GM21423 (cell line): ENCODE measurements at regions not wholly inside any gene's neighbourhood (a gene's known extent, or its start where the extent isn't known, plus 50 kb on each side); places are given as distances from the start of the nearest gene placed in this dataset.

Experiments
- ATAC-seq: cut with Tn5 transposase; IDR thresholded peaks from one replicate; pipeline ENCODE4 v1.9.1; 2021; ENCODE audit warnings: mild to moderate bottlenecking, moderate library complexity; ENCODE audit not compliant: unreplicated experiment

DNA sequence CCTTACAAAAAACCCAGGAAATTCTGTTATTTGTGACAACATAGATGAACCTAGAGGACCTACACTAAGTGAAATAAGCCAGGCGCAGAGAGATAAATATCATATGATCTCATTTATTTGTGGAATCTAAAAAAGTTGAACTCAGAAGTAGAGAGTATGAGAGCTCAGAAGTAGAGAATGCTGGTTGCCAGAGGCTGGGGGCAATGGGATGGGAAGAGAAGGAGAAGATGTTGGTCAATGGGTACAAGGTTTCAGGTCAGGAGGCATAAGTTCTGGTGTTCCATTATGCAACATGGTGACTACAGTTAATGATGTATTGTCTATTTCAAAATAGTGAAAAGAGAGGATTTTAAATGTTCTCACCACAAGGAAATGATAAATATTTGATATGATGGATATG, 259.1 kb upstream of the POU3F1 start:
- no peak for ATAC-seq

DNA sequence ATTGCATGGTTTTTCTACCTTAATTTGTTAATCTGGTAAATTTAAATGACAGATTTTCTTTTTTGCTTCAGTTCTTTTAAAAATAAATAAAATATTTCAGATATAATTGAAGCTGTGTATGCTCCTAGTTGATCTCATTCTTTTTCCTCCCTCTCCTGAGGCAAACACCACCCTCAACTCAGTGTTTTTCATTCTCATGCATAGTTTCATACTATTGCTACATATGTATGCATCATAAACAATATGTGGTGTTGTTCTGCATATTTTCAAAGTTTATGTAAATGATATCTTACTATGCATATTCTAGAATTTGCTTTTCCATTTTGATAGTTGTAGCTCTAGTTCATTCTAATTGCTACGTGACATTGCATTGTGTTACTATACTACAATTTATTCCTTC, 257.2 kb upstream of the POU3F1 start:
- no peak for ATAC-seq

DNA sequence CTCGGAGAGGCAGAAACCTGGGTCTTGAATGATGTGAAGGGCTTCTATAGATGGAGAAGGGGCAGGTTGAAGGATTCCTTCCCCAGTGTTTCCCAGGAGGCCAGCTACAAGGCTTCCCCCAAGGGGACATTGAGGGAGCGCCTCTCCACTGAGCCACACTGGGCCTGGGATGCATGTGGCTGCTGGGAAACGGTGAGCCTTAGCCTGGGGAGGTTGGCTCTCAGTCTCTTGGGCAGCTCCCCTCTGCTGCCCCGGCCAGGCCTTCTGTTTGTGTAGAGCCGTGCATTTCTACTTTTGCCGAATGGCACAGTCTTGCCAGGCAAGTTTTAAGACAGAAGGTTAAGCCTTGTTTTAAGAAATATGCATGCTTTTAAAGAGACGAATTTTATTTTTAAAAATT, 254.4 kb upstream of the POU3F1 start:
- ATAC-seq, result no peak

DNA sequence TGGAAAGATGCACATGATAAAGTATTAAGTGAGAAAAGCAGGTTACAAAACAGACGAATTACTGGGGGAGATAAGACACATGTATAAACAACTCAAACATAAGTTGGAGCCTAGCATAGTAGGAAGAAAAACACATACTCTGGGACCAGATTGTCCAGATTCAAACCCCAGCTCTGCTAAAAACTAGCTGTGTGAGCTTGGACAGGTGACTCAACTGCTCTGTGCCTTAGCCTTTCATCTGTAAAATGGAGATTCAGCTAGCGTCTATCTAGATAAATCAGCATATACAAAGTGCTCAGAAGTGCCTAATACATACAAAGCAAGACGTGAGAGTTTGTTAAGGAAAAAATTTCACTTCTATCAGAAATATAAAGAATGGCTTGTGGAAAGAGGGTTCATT, 254.0 kb upstream of the POU3F1 start:
- no peak for ATAC-seq

DNA sequence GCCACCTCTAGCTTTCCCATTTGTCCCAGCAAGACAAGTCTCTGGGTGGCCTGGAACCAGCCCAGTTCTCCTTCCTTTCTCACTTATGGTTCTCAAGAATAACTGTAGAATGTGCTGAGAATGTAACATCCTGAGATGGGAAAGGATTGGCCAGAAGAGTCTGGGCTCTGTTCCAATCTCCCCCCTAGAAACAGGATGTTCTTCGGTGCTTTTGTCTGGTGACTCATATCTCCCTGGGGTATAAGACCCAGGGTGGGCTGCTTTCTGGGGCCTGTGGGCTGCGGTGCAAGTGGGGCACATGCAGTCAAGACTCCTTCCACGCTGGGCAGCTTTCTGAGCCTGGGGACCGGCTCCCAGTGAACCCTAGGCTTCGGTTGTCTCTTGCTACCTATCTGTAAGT, 251.2 kb upstream of the POU3F1 start:
- ATAC-seq, result no peak

DNA sequence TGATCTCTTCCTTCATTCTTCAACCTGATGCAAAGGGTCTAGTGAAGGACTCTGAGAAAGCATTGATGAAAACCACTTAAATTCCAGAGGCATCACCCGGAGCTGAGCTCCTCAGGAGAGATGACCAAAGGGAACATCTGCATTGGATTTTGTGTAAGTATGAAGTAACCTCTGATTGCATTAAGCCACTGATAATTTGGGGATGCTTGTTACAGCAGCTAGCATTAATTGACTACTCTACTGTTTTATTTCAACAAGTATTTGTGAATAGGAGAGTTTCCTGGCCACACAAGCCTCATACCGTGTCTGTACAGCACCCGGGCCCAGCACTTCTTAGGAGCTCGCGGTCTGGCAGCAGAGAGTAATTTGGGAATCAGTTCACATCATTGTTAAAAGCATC, 250.7 kb upstream of the POU3F1 start:
- ATAC-seq, result no peak

DNA sequence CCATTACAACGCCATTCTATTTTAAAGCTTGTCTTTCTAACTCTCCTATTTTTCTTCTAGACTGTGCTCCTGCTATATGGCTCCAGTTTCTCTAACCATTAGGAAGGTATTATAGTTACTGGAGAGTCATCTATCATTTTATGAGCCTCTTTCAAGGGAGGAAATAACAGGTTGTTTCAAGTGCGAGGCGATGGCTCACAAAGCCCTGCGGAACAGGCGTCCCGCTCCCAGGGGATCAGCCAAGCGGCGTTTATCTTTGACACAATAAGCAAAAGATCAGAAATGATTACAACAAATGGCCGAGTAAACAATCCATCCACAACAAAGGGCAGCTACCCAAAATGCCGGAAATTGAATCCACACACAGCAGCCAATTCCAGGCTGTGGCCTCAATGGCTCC, 249.5 kb upstream of the POU3F1 start:
- ATAC-seq, result no peak

DNA sequence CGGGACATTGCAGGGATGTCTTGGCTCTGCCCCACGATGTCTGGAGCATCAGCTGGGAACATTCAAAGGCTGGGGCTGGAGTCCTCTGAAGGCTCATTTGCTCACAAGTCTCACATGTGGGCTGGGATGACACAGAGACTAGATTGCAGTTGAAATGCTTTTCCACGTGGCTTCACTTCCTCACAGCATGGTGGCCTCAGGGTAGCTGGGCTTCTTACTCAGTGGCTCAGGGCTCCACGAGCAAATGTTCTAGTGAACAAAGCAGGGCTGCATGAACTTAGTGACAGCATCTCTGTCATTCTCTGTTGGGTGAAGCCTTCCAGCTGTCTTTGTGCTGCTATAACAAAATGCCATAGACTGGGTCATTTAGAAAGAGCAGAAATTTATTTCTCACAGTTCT, 247.0 kb upstream of the POU3F1 start:
- no peak for ATAC-seq

DNA sequence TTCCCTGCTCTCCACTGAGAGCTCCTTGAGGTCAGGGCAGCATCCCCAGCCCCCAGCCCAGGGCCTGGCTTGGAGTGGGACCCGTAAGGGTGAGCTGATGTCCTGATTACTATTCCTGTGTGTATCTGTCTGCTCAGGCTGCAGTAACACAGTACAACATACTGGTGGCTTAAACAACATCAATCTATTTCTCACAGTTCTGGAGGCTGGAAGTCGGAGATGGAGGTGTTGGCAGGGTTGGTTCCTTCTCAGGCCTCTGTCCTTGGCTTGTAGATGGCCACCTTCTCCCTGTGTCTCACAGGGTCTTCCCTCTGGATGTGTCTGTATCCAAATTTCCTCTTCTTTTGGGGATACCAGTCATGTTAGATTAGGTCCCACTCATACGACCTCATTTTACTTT, 246.4 kb upstream of the POU3F1 start:
- ATAC-seq, result no peak

DNA sequence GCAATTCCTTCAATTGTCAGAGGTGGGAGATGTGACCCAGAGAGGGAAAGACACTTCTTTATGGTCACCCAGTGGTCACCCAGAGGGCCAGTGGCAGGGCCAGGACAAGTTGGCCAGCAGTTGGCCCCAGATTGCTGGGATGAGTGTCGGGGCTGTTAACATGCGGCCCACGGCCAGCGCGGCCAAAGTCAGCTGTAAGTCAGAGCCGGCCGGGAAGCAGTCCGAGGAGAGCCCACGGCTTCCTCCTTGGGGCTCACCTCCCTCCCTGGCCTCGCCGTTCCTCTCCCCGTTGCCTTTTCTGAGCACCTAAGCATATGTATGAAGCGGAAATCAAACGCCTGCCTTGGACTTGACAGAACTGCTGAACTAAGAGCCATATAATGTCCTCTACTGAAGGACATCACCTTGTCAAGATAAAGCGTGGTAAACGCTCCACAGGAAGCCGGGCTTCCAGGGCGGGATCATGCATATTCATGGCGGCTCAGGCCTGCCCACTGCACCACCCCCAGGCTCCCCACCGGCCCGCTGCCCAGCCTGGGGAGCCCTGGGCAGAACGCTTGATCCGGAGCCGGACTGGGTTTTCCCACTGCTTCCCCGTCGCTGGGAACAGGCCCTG, 245.4 kb upstream of the POU3F1 start:
- no peak for ATAC-seq

DNA sequence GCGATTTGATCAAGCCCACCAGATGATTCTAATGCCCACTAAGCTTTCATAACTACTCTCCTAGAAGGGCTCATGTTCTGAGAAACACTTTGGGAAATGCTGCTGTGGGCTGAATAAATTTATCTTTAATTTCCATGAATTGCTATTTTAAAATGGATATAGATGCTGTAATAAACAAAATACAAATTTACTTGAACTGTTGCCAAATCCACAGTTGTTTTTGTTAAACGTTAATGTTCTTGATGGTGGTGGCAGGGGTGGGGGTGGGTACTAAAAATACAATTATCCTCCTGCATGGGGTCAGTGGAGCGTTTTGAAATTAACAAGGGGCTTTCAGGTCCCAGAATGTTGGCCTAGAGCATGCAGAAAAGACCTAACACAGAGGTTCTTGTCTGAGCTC, 244.7 kb upstream of the POU3F1 start:
- no peak for ATAC-seq

DNA sequence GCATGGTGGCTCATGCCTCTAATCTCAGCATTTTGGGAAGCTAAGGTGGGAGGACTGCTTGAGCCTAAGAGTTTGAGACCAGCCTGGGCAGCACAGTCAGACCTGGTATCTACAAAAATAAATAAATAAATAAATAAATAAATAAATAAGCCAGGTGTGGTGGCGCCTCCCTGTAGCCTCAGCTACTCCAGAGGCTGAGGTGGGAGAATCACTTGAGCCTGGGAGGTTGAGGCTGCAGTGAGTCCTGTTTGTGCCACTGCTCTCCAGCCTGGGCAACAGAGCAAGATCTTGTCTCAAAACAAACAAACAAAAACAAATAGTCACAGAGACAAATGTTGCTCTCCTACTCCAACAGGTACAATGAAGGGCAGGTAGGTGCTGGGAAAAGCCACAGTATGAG, 242.4 kb upstream of the POU3F1 start:
- ATAC-seq, result no peak

DNA sequence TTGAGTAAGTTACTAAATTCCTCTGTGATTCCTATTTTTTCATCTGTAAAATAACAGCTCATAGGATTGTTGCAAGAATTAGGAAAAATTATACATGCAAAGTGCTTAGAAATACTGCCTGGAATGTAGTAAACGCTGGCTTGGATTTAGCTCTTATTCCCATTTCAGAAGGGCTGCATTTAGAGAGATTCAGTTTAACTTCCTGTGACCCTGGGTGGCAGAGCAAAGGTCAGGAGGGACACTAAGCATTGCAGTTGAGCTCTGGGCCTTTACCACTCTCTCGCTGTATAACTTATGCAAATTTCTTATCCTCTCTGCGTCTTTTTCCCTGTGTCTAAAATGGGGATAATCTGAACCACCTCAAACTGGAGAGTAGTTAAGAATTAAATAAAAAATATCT, 241.0 kb upstream of the POU3F1 start:
- no peak for ATAC-seq

DNA sequence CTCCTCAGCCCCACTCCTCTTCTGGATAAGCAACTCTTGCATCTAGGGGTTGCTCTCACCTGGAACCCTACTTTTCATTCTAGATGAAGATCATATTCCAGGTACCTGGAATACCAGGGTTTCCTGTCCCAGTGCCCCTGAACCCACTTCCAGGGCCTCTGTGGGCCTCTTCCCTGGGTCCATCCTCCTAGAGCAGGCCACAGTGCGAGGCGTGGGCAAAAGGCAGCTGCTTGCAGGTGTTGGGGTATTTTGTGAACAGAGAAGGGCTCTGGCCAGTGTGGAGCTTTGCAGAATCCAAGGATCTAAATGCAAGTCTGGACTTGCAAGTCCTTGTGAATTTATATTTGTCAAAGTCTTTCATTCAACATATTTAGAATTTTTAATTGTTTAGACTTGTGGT, 240.4 kb upstream of the POU3F1 start:
- no peak for ATAC-seq

DNA sequence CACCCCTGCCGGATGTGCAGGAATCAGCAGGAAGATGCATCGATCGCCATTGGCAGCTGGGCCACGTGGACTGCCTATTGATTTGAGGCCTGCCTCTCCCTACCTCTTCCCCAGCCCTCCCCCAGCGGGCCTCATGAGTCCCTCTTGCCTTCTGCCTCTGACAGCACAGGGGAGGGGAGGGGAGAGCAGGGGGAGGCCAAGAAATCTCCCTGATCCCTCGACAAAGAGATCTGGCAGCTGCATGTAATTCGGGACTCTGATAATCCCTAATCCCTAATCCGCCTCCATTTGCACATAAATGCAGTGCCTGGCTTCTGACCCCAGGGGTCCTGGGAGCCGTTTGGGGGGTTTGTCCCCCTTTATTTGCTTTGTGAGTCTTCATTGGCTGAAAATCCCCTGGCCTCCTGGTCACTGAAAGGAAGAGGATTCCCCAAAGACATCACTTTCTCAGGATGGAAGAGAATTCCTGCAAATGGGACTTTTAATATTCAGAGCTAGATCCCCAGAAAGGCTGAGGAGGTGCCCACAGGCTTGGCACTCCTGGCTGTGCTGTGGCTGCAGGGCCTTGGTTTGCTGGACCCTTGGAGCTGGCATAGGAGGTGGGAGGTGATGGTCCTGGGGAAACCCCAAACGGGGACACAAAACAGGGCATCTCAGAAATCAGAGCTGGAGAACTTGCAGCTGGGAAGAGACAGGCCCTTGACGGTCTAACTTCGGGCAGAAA, 239.4 kb upstream of the POU3F1 start:
- ATAC-seq, result no peak

DNA sequence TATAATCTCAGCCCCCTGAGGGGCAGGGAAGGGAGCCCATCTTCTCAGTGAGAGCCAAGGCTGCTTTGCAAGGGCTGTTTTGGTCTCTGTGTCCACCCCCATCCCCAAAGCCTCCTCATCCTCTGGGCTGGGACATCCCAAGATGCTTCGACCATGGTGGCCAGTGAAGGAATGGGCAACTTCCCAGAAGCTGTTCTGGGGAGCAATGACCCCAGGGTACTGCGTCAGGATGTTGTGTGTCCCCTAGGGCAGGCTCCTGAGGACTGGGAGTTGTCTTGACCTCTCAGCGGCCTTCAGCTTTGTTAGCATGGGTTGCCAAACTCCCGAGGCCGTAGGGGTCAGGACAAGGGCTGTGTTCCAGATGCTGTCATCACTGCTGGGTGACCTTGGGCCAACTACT, 238.4 kb upstream of the POU3F1 start:
- ATAC-seq, result no peak

DNA sequence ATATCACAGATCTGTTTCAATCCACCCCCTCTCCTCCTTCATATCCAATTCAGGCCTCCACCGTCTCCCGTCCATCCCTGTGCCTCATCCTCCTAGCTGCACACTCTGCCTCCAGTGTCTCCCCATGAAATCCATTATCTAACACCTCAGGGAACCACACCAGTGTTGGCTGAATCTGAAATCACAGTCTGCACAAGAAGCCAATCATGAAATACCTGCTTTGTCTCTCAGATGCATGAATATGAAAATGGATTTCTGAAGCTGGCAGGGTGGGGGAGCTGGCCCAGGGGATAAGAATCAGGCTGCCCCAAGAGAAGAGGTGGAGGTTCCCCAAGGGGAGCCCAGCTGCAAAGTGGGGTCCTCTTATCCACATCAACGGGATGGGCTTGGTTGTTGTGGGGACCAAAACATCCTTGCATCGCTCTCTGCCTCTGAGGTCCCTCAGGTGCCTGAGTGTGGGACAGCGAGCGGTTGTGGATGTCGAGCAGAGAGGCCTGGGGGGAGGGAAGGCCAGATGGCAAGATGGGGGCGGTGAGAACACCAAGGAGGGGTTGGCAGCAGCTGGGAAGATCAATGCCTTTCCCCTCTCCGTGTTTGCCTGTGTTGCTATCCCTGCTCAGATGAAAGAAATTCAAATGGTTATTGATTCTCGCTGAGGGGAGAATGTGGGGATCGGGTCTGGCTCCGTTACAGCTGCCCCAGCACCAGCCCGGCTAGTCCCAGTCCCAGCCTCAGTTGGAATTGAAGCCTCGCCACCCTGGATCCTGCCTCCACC, 237.3 kb upstream of the POU3F1 start:
- no peak for ATAC-seq

DNA sequence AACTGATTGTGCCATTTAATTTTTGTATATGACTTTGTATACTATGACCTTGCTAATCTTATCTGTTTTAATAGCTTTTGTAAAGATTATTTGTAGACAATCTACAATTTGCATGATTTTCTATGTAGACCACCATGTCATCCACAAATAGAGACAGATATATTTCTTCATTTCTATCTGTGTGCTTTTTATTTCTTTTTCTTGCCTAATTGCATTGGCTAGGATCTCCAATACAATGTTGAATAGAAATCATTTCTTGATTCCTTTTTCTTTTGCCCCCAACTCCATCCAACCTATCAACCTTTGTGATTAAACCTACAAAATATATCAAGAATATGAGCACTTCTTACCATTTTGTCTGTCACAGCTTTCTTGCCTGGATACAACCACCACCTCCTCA, 232.6 kb upstream of the POU3F1 start:
- no peak for ATAC-seq

DNA sequence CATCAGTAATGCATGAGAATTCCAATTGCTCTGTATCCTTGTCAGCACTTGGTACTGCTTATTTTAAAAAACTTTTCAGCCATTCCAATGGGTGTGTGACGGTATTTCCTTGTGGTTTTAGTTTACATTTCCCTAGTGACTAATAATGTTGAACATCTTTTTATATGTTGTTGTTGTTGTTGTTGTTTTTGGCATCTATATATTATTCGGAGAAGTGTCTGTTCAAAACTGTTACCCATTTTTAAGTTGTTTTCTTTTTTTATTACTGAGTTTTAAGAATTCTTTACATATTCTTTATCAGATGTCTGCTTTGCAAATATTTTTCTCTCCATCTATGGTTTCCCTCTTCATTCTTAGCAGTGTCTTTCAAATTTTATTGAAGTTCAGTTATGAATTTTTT, 231.1 kb upstream of the POU3F1 start:
- ATAC-seq, result no peak

DNA sequence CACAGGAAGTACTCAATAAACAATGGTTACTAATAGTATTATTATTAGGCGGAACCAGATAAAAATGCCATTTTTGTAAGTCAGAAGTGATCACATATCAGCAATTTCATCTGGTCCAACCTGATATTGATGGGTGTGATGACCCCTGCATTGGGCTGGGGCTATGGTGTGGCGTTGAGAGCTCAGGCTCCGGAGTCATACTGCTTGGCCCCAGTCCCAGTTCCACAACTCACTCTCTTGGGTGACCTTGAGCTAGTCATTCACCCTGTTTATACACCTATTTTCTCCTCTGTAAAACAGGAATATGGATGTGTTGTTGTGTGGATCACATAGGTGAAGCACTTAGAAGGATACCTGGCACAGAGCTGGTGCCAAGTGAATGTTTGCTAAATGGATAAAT, 229.4 kb upstream of the POU3F1 start:
- ATAC-seq, result no peak

DNA sequence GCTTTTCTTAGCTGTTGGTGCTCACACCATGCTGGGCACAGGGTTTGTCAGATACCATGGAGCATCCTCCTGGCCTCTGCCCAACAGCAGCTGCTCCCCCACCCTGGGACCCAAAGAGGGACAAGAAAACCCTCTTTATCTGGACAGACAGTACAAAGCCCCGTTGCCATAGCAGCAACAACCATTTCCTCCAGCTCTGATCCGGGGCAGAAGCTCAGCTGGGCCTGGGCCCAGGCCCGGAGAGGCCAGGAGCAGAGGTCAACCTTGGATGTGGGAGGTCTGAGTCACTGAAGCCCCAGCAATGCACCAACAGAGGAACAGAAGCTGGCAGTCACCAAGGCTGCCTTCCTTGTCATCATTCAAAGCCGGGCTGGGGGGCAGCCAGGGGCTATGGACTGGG, 228.4 kb upstream of the POU3F1 start:
- no peak for ATAC-seq

DNA sequence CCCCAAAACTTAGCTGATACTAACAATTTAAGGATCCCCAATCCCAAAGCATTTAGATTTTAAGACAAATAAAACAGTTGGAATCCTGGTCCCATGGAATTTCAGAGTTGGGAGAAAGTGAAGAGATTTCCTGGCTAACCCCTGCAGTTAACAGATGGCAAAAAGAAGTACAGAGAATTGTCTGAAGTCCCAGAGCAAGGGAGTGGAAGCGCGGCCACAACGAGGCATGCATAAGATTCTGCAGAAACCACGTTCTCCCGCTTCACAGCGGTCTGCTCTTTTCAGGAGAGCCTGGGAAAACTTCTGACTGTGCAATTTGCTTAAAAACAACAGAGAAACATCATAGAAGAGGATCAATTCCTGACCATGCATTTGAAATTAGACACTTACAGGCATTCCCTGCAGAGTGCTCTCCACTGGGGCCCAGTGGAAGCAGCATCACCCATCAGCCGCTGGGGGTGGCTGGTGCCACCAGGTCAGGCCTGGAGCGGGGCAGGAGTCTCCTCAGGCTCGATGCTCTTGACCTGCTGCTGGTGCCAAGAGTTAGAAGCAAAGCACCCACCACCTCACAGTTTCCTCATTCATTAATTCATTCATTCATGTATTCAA, 226.7 kb upstream of the POU3F1 start:
- ATAC-seq, result no peak
